ENCODE measurements at regions not wholly inside any gene's neighbourhood (a gene's known extent, or its start where the extent isn't known, plus 50 kb on each side); places are given as distances from the start of the nearest gene placed in this dataset.
"Not testable (repeated sequence)": the region's sequence is repeated elsewhere in the genome, so short reads cannot be mapped to it uniquely, and the experiment has no call there.

GRCh38 chrX:128975745-128976144, 547.5 kb downstream of the SMARCA1 start:
- TF ChIP-seq POLR2A (IDR thresholded peaks at IDR 0.05) (no peak), POLR2AphosphoS5 (IDR thresholded peaks at IDR 0.05) (no peak), EP300 (IDR thresholded peaks at IDR 0.05) (no peak)
- TF ChIP-seq, protein P1, sequence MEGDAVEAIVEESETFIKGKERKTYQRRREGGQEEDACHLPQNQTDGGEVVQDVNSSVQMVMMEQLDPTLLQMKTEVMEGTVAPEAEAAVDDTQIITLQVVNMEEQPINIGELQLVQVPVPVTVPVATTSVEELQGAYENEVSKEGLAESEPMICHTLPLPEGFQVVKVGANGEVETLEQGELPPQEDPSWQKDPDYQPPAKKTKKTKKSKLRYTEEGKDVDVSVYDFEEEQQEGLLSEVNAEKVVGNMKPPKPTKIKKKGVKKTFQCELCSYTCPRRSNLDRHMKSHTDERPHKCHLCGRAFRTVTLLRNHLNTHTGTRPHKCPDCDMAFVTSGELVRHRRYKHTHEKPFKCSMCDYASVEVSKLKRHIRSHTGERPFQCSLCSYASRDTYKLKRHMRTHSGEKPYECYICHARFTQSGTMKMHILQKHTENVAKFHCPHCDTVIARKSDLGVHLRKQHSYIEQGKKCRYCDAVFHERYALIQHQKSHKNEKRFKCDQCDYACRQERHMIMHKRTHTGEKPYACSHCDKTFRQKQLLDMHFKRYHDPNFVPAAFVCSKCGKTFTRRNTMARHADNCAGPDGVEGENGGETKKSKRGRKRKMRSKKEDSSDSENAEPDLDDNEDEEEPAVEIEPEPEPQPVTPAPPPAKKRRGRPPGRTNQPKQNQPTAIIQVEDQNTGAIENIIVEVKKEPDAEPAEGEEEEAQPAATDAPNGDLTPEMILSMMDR (IDR thresholded peaks at IDR 0.05): peak in 3 of 7 experiments; percentile 24 to 54 (median 45)
- Histone ChIP-seq H3K4me1 (no peaks in the 10 kb centered on the region), H3K27me3 (peaks cover 0 to 5% (median 0%) of the 10 kb centered on the region in 3 donors), H3K9me3 (no peaks in the 10 kb centered on the region), H3K27ac (no peak overlapping the region), H3K4me3 (no peak overlapping the region), H3K36me3 (no peaks in the 10 kb centered on the region)
- DNase-seq: peak; percentile 51 to 54
- 2 to 8% (median 4%) methylated on average over 2 to 6 of the region's 6 CpGs for WGBS, 5 donors
- intact Hi-C loops (cut with DNase I; ENCODE audit: low total_unique reads): no loop called here

GRCh38 chrX:128973033-128973432, 550.3 kb downstream of the SMARCA1 start:
- no peaks in the 10 kb centered on the region for H3K4me1 ChIP-seq
- no peak for DNase-seq
- TF ChIP-seq, protein P1 (IDR thresholded peaks at IDR 0.05): no peak
- TF ChIP-seq POLR2A (IDR thresholded peaks at IDR 0.05): no peak
- no peak for TF ChIP-seq EP300 (IDR thresholded peaks at IDR 0.05)
- no peak for TF ChIP-seq POLR2AphosphoS5 (IDR thresholded peaks at IDR 0.05)
- no peaks in the 10 kb centered on the region for H3K36me3 ChIP-seq
- WGBS, 5 donors: 60 to 87% (median 61%) methylated on average over 3 of the region's 3 CpGs
- peaks cover 0 to 5% (median 0%) of the 10 kb centered on the region in 3 donors for H3K27me3 ChIP-seq
- intact Hi-C loops (cut with DNase I; ENCODE audit: low total_unique reads): no loop called here
- no peak overlapping the region for H3K27ac ChIP-seq
- H3K4me3 ChIP-seq: no peak overlapping the region
- H3K9me3 ChIP-seq: no peaks in the 10 kb centered on the region

- intact Hi-C loops (cut with DNase I; ENCODE audit: low total_unique reads): no loop called here
- DNase-seq: no peak
- TF ChIP-seq POLR2AphosphoS5 (IDR thresholded peaks at IDR 0.05): no peak
- TF ChIP-seq EP300 (IDR thresholded peaks at IDR 0.05): no peak
- no peak for TF ChIP-seq POLR2A (IDR thresholded peaks at IDR 0.05)
- TF ChIP-seq, protein P1 (IDR thresholded peaks at IDR 0.05): no peak
- no peaks in the 10 kb centered on the region for H3K4me1 ChIP-seq
- no peak overlapping the region for H3K27ac ChIP-seq
- H3K9me3 ChIP-seq: no peaks in the 10 kb centered on the region
- no peak overlapping the region for H3K4me3 ChIP-seq
- no peaks in the 10 kb centered on the region for H3K27me3 ChIP-seq
- H3K36me3 ChIP-seq: no peaks in the 10 kb centered on the region
- 25 to 57% (median 34%) methylated on average over 1 of the region's 1 CpG for WGBS, 5 donors
Observed at GRCh38 chrX:128961290-128961689, 562.0 kb downstream of the SMARCA1 start.

GRCh38 chrX:128954697-128955096, 568.6 kb downstream of the SMARCA1 start:
- 87 to 95% (median 90%) methylated on average over 1 of the region's 1 CpG for WGBS, 5 donors
- DNase-seq; H3K36me3 ChIP-seq; H3K4me3 ChIP-seq; H3K27me3 ChIP-seq; H3K27ac ChIP-seq; H3K4me1 ChIP-seq; intact Hi-C loops (cut with DNase I; ENCODE audit: low total_unique reads): not testable (repeated sequence)
- H3K9me3 ChIP-seq: peaks cover 0 to 21% (median 13%) of the 10 kb centered on the region in 4 donors

DNA sequence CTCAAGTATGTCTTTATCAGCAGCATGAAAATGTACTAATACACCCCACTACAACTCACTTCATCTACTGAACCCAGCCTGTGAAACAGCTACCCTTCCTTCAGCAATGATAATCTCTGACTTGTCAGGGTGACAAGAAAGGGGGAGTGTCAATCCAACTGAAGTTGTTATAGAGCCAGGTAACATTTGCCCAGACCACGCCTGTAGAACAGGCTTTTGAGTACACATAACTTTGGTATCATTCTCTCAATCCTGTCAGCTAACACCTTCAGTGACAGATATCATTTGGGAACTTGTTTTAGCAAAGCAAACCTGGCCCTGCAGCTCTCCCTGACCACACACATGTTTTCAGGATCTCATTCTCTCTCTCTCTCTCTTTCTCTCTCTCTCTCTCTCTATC, 592.2 kb downstream of the SMARCA1 start:
- DNase-seq: peak in 1 of 2 donors; percentile 17
- Histone ChIP-seq H3K4me3 (no peak overlapping the region), H3K27ac (no peak overlapping the region), H3K9me3 (no peaks in the 10 kb centered on the region), H3K27me3 (no peaks in the 10 kb centered on the region), H3K36me3 (no peaks in the 10 kb centered on the region), H3K4me1 (peaks cover 0 to 16% (median 0%) of the 10 kb centered on the region in 4 donors)
- intact Hi-C loops (cut with DNase I; ENCODE audit: low total_unique reads): no loop called here
- no peak for TF ChIP-seq EP300 (IDR thresholded peaks at IDR 0.05)
- TF ChIP-seq, protein P1 (IDR thresholded peaks at IDR 0.05): no peak
- TF ChIP-seq POLR2A (IDR thresholded peaks at IDR 0.05): no peak
- TF ChIP-seq POLR2AphosphoS5 (IDR thresholded peaks at IDR 0.05): no peak
- WGBS, 5 donors: 13 to 67% (median 26%) methylated on average over 1 of the region's 1 CpG

Data from stomach (tissue), 8 donors.